ENCODE measurements at regions not wholly inside any gene's neighbourhood (a gene's known extent, or its start where the extent isn't known, plus 50 kb on each side); places are given as distances from the start of the nearest gene placed in this dataset.

DNA sequence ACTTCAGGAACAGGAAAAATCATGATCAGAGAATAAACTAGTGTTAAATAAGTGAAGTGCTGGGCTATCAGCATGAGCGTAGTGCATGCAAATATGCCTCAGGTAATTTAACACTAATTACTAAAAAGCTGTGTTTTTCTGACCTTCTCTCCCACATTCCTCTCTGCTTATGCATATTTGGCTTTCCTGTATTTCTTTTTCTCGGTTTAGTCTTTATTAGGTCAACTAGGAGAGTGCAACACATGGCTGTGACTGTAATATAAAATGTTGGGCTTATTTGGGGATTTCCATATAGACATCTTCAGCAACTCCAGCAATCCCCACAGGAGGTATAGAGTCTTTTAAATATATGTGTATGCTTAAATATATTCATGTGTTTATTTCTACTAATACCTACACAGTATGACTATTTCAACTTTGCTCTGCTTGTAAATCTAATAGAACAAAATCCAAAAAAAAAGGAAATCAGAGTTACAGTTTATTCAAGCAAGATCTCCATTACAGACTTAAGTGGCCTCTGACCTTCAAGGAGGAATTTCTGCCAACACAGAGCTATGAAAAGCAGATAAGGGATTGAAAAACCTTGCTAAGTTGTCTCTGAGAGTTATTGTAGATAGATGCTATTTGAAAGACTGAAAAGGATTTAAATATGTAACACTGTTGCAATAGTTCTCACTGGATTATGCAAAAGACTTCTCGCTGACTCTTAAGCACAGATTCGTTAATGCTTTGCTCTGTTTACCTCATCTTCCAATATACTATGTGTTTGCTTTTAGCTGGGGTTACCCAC is 359.5 kb upstream of the RGPD4 start:
- no peak for DNase-seq (ENCODE audit: low read depth)
- H3K4me3 ChIP-seq (ENCODE audit: low read depth, low read length) = no peak overlapping the region
- in situ Hi-C loops (cut with HindIII; ENCODE audit: low sequenced_read_pairs) = no loop called here
- TF ChIP-seq, protein P1, sequence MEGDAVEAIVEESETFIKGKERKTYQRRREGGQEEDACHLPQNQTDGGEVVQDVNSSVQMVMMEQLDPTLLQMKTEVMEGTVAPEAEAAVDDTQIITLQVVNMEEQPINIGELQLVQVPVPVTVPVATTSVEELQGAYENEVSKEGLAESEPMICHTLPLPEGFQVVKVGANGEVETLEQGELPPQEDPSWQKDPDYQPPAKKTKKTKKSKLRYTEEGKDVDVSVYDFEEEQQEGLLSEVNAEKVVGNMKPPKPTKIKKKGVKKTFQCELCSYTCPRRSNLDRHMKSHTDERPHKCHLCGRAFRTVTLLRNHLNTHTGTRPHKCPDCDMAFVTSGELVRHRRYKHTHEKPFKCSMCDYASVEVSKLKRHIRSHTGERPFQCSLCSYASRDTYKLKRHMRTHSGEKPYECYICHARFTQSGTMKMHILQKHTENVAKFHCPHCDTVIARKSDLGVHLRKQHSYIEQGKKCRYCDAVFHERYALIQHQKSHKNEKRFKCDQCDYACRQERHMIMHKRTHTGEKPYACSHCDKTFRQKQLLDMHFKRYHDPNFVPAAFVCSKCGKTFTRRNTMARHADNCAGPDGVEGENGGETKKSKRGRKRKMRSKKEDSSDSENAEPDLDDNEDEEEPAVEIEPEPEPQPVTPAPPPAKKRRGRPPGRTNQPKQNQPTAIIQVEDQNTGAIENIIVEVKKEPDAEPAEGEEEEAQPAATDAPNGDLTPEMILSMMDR (IDR thresholded peaks at IDR 0.05; ENCODE audit: low read depth, low read length, missing control alignments) = no peak

DNA sequence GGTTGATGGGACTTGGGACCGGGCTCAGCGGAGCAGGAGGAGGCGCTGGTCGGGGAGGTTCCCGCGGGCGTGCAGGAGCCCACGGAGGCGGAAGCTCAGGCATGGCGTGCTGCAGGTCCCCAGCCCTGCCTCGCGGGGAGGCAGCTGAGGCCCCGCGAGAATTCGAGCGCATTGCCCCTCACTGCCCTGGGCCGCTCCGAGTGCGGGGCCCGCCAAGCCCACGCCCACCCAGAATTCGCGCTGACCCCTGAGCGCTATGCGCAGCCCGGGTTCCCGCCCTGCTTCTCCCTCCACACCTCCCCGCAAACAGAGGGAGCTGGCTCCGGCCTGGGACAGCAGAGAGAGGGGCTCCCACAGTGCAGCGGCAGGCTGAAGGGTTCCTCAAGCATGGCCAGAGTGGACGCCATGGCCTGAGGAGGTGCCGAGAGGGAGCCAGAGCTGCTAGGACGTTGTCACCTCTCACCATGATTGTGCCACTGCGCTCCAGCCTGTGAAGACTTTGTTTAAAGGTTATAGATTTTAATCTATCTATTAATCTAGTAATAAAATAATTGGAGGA is 357.2 kb upstream of the RGPD4 start:
- no peak for DNase-seq (ENCODE audit: low read depth)
- H3K4me3 ChIP-seq (ENCODE audit: low read depth, low read length) = no peak overlapping the region
- in situ Hi-C loops (cut with HindIII; ENCODE audit: low sequenced_read_pairs) = no loop called here
- TF ChIP-seq, protein P1 (IDR thresholded peaks at IDR 0.05; ENCODE audit: low read depth, low read length, missing control alignments) = no peak

DNA sequence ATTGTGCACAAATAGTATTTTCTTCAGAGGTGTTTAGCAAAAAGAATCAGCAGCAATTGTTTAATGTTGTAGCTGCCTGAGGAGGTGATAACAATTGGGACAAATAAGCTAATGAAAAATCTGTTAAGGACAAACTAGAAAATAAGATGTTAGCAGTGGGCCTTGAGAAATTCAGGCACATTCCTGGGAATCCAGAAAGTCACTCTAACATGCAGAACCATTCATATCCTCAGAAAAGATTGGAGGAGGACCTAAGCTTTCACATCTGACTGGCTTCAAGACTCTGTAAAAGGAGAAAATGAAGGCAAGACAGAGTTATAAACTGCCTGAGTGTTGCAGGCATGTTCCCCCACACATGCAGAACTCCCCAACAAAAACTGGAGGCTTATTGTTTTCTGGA is 353.5 kb upstream of the RGPD4 start:
- TF ChIP-seq, protein P1 (IDR thresholded peaks at IDR 0.05; ENCODE audit: low read depth, low read length, missing control alignments) = no peak
- no peak for DNase-seq (ENCODE audit: low read depth)
- H3K4me3 ChIP-seq (ENCODE audit: low read depth, low read length) = no peak overlapping the region
- in situ Hi-C loops (cut with HindIII; ENCODE audit: low sequenced_read_pairs) = no loop called here

DNA sequence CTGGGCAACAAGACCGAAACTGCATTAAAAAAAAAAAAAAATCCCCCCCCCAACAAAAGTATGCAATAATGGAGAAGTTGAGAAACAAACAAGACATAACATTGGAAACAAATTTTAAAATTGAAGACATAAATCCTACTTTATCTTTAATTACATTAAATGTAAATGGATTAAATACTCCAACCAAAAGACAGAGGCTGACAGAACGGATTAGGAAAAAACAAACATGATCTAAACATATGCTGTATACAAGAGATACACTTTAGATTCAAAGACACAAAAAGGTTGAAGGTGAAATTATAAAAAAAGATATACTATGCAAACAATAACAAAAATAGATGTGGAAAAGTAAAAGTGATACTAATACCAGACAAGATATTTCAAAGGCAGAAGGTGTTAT is 350.8 kb upstream of the RGPD4 start:
- no peak for DNase-seq (ENCODE audit: low read depth)
- H3K4me3 ChIP-seq (ENCODE audit: low read depth, low read length) = no peak overlapping the region
- TF ChIP-seq, protein P1 (IDR thresholded peaks at IDR 0.05; ENCODE audit: low read depth, low read length, missing control alignments) = no peak
- in situ Hi-C loops (cut with HindIII; ENCODE audit: low sequenced_read_pairs) = no loop called here

DNA sequence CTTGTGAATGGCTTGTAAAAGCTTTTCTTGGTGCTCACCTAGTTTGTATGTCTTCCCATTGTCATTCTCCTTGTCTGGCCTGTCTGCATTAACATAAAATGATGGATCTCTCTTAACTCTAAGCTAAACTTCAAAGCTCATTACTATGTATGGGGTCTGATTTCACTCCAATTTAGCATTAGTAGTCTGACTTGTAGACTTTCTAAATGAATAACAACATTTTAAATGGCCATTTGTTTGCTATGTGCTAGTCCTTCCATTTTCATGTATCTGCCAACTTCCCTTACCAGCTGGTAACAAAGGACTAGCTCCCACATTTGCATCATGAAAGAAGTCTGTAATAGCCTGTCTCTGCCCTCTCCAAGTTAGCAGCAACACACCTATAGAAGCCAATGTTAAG is 324.2 kb upstream of the RGPD4 start:
- H3K4me3 ChIP-seq (ENCODE audit: low read depth, low read length) = no peak overlapping the region
- in situ Hi-C loops (cut with HindIII; ENCODE audit: low sequenced_read_pairs) = no loop called here
- TF ChIP-seq, protein P1 (IDR thresholded peaks at IDR 0.05; ENCODE audit: low read depth, low read length, missing control alignments) = no peak
- DNase-seq (ENCODE audit: low read depth) = no peak

DNA sequence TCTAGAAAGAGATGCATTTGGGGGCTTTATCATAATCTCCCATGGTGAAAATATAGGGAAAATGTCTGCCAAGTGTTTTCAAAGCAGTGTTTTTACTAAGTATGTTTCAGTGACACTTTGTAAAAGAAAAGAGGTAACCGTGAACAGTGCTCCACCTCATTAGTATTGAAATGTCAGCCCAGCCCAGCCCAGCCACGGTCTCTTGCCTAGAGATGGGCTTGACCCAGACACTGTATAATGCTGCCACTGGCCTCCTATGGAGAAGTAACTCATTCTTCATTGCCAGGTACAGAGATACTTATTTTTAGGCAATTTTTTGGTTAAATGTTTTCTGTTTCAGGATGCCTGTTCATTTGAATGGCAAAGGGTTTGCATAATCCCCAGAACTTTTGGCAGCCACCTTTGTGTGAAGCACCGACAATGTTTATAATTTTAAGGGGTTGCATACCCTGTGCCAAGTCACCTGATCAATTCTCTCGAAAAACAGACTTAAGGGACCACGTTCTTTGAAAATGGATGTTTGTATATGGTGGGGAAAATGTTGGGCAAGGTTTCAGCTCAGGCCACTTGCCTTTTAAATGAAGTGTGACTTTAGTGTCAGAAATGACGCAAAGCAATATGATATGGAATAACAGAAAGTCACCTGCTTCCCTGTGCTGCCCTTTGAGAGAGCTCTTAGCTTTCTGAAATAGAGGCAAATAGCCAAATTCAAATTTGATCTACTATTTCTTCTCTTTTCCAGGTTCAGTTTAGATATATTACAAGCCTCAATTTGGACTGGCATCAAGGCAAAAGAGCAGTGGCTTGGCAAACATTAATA is 314.5 kb upstream of the RGPD4 start:
- in situ Hi-C loops (cut with HindIII; ENCODE audit: low sequenced_read_pairs) = no loop called here
- H3K4me3 ChIP-seq (ENCODE audit: low read depth, low read length) = no peak overlapping the region
- TF ChIP-seq, protein P1 (IDR thresholded peaks at IDR 0.05; ENCODE audit: low read depth, low read length, missing control alignments) = no peak
- DNase-seq (ENCODE audit: low read depth) = no peak

Data from astrocyte of the cerebellum (primary cell).